ENCODE measurements at regions not wholly inside any gene's neighbourhood (a gene's known extent, or its start where the extent isn't known, plus 50 kb on each side); places are given as distances from the start of the nearest gene placed in this dataset. TPM values are rescaled to one million over a fixed set of nuclear protein-coding genes. Genes with fewer than 3 reads are reported as not detected.

GRCh38 chr18:52289392-52289791, 50.6 kb upstream of the DCC start:
- TF ChIP-seq CTCF (IDR thresholded peaks at IDR 0.05), result no peak
- Histone ChIP-seq H3K4me1 (no peaks in the 10 kb centered on the region), H3K9me3 (no peaks in the 10 kb centered on the region), H3K4me3 (no peak overlapping the region), H3K27ac (no peak overlapping the region), H3K36me3 (replicated peaks in 1 of 2; ENCODE audit: insufficient read depth in 1 of 2, low read depth in 2 of 2) (no peaks in the 10 kb centered on the region), H3K27me3 (no peaks in the 10 kb centered on the region)
- intact Hi-C loops (cut with DNase I), result loop anchor here (10.0 kb wide), 1 partner anchor 625 kb away; no protein-coding TSS in a partner anchor
- DNase-seq (no peak), ATAC-seq (no peak)
- WGBS, 2 donors, result 49 to 59% methylated on average over 1 of the region's 1 CpG

Small RNA genes lying in the stretch of these regions (small RNA-seq; reads per million reads assigned to genes)
- gene RNU1-46P, result not detected

All from body of pancreas (tissue), 4 donors.